PC-9 (cell line): ENCODE measurements at regions not wholly inside any gene's neighbourhood (a gene's known extent, or its start where the extent isn't known, plus 50 kb on each side); places are given as distances from the start of the nearest gene placed in this dataset.

ENCODE experiments used
- BruUV-seq: library from RNA; stranded (reverse); fragments of 400-500 nt; replicated peaks from 2 replicates; lab custom pipeline; 2021; lab: Mats Ljungman, UMichigan
- CTCF ChIA-PET: fragments of 300-600 bp; sonication (Branson Sonifier 250); formaldehyde crosslinking; loops from one replicate; lab custom pipeline; 2022; ENCODE audit warnings: antibody characterized with exemption; lab: Charles Lee
- POLR2A ChIA-PET: fragments of 300-600 bp; sonication (Branson Sonifier 250); formaldehyde crosslinking; loops from one replicate; lab custom pipeline; 2022; ENCODE audit warnings: antibody characterized with exemption; ENCODE audit not compliant: unreplicated experiment; lab: Charles Lee
- DNase-seq, 2 experiments: peaks; one replicate each; pipeline versions ENCODE4 v3.0.0 to v3.0.0-alpha.2; 2015 to 2022; ENCODE audit warnings: mixed read lengths in 1 of 2
- H2AFZ ChIP-seq: fragments of 200-600 bp; sonication (generic); 2 replicates; pipeline ENCODE4 v1.8.1; 2017; ENCODE audit warnings: antibody characterized with exemption
- H3F3A ChIP-seq: fragments of 200-600 bp; sonication (generic); 2 replicates; pipeline ENCODE4 v1.8.1; 2017; ENCODE audit warnings: antibody characterized with exemption, mild to moderate bottlenecking, low read depth; ENCODE audit not compliant: insufficient read depth
- H3K27ac ChIP-seq: fragments of 200-600 bp; sonication (generic); 2 replicates; pipeline ENCODE4 v1.6.1; 2016; ENCODE audit warnings: mixed run types
- H3K27me3 ChIP-seq: fragments of 200-600 bp; sonication (generic); 2 replicates; pipeline ENCODE4 v1.6.1; 2016; ENCODE audit warnings: low read depth, mixed run types; ENCODE audit not compliant: insufficient read depth
- H3K36me3 ChIP-seq: fragments of 200-600 bp; sonication (generic); 2 replicates; pipeline ENCODE4 v1.6.1; 2016; ENCODE audit warnings: low read depth, mixed run types
- H3K4me1 ChIP-seq: fragments of 200-600 bp; sonication (generic); replicated peaks from 2 replicates; pipeline ENCODE4 v1.6.1; 2016; ENCODE audit warnings: mixed run types; ENCODE audit not compliant: insufficient read depth
- H3K4me2 ChIP-seq: fragments of 200-600 bp; sonication (generic); 2 replicates; pipeline ENCODE4 v1.6.1; 2017; ENCODE audit warnings: mixed run types
- H3K4me3 ChIP-seq: fragments of 200-600 bp; sonication (generic); 2 replicates; pipeline ENCODE4 v1.6.1; 2016; ENCODE audit warnings: mixed run types
- H3K79me2 ChIP-seq: fragments of 200-600 bp; sonication (generic); 2 replicates; pipeline ENCODE4 v1.6.1; 2017; ENCODE audit warnings: low read depth, mixed run types
- H3K9me2 ChIP-seq: fragments of 200-600 bp; sonication (generic); 2 replicates; pipeline ENCODE4 v1.8.1; 2017; ENCODE audit warnings: mild to moderate bottlenecking; ENCODE audit not compliant: insufficient read depth
- H3K9me3 ChIP-seq: fragments of 200-600 bp; sonication (generic); 2 replicates; pipeline ENCODE4 v1.8.1; 2016; ENCODE audit warnings: low read depth; ENCODE audit not compliant: insufficient read depth
- H4K20me1 ChIP-seq: fragments of 200-600 bp; sonication (generic); 2 replicates; pipeline ENCODE4 v1.8.1; 2017; ENCODE audit not compliant: insufficient read depth
- EZH2 ChIP-seq: fragments of 200-600 bp; sonication (generic); IDR thresholded peaks from 2 replicates; pipeline ENCODE4 v1.8.0; 2017; ENCODE audit warnings: antibody characterized with exemption, low read depth
- intact Hi-C: fragments of 100-400 bp; cut with micrococcal nuclease; formaldehyde crosslinking; loops from one replicate; pipeline ENCODE4 v1.10.0; 2022; ENCODE audit not compliant: unreplicated experiment
- TF ChIP-seq, protein P1 (sequence below): fragments of 200-600 bp; sonication (generic); conservative IDR thresholded peaks from 2 replicates; pipeline ENCODE4 v1.6.1; 2017; ENCODE audit warnings: mixed run types, antibody characterized with exemption, mild to moderate bottlenecking, moderate library complexity

DNA sequence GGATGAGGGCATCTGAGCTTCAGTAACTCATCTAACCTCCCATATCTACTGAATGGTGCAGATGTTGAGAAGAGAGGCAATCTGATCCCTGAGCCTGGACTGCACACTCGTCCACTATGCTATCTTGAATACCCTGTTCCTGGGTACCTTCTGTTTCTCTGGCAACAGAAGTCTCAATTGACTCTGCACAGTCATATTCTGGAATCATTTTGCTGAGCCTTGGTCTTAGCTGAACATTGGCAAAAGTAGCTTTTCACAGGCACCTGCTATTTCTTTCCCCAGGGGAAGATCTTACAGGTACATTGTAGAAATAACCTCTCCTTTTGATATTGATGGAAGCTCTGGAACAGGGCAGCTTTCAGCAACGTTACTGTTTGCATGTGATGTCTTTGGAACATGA lies 161.5 kb upstream of the GPR101 start:
- Histone ChIP-seq H3K9me3 (no peaks in the 10 kb centered on the region), H3K79me2 (no peaks in the 10 kb centered on the region), H3F3A (no peaks in the 10 kb centered on the region), H3K27ac (no peak overlapping the region), H3K4me2 (no peak overlapping the region), H2AFZ (no peak overlapping the region), H3K4me1 (no peaks in the 10 kb centered on the region), H3K9me2 (no peaks in the 10 kb centered on the region), H3K4me3 (no peak overlapping the region), H3K27me3 (0 out of 2 replicates have a peak, but pooled peaks cover 2% of the 10 kb centered on the region), H3K36me3 (no peaks in the 10 kb centered on the region), H4K20me1 (no peaks in the 10 kb centered on the region; the same call in 1 of the 2 replicates)
- CTCF ChIA-PET, result no interaction called here
- no TSS peak for BruUV-seq
- no peak for DNase-seq
- intact Hi-C loops, result no loop called here
- POLR2A ChIA-PET, result no interaction called here
- TF ChIP-seq, protein P1, sequence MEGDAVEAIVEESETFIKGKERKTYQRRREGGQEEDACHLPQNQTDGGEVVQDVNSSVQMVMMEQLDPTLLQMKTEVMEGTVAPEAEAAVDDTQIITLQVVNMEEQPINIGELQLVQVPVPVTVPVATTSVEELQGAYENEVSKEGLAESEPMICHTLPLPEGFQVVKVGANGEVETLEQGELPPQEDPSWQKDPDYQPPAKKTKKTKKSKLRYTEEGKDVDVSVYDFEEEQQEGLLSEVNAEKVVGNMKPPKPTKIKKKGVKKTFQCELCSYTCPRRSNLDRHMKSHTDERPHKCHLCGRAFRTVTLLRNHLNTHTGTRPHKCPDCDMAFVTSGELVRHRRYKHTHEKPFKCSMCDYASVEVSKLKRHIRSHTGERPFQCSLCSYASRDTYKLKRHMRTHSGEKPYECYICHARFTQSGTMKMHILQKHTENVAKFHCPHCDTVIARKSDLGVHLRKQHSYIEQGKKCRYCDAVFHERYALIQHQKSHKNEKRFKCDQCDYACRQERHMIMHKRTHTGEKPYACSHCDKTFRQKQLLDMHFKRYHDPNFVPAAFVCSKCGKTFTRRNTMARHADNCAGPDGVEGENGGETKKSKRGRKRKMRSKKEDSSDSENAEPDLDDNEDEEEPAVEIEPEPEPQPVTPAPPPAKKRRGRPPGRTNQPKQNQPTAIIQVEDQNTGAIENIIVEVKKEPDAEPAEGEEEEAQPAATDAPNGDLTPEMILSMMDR, result no peak
- no peak for TF ChIP-seq EZH2

DNA sequence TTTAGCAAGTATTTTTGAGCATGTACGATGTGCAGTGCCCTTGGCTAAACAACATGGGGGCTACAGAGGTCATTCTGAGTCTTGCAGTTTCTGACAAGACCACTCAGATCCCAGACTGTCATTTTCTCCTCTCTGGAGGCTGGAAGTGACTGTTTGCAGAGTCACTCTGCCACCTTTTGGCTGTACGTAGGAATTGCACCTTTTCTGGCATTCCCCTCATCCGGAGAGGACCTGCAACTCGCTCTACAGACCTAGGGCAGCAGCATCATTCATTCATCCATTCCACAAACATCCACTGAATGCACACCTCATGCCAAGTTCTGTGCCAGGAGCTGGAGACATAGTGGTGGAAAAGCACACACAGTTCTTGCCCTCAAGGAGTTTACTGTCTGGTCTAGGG lies 160.4 kb upstream of the GPR101 start:
- DNase-seq, result peak in 1 of 2 experiments; percentile 17
- BruUV-seq, result no TSS peak
- H3K27me3 ChIP-seq, result 0 out of 2 replicates have a peak, but pooled peaks cover under 1% of the 10 kb centered on the region
- CTCF ChIA-PET, result no interaction called here
- no peaks in the 10 kb centered on the region for H3K36me3 ChIP-seq
- H4K20me1 ChIP-seq, result no peaks in the 10 kb centered on the region; the same call in 1 of the 2 replicates
- POLR2A ChIA-PET, result no interaction called here
- H3K4me1 ChIP-seq, result no peaks in the 10 kb centered on the region
- no peaks in the 10 kb centered on the region for H3K79me2 ChIP-seq
- no peak overlapping the region for H2AFZ ChIP-seq
- no peak overlapping the region for H3K4me3 ChIP-seq
- no peaks in the 10 kb centered on the region for H3K9me3 ChIP-seq
- H3K4me2 ChIP-seq, result no peak overlapping the region
- intact Hi-C loops, result loop anchor here (5.0 kb wide), 1 partner anchor 242 kb away; no protein-coding TSS in a partner anchor
- H3K27ac ChIP-seq, result no peak overlapping the region
- H3F3A ChIP-seq, result no peaks in the 10 kb centered on the region
- H3K9me2 ChIP-seq, result no peaks in the 10 kb centered on the region
- TF ChIP-seq, protein P1, result peak; percentile 69
- TF ChIP-seq EZH2, result no peak

DNA sequence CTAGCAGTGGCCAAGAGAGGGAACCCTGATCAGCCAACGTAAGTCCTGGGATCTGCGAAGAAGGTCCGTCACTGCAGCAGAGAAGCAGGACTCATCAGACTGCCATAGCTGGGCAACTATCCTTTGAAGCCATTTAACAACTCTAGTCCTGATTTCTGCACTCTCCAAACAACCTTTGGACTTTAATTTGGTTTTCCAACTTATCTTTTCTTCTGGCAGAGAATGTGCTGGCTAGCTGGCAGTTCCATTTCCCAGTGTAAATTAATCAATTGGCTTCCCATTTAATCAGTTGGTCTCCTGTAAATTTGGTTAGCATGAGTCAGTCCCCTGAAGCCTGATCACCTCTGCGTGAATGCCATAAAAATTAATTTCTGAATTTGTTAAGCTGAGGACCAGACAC lies 153.7 kb upstream of the GPR101 start:
- ChIA-PET POLR2A (no interaction called here), CTCF (no interaction called here)
- Histone ChIP-seq H3F3A (no peaks in the 10 kb centered on the region), H3K27ac (no peak overlapping the region), H3K79me2 (no peaks in the 10 kb centered on the region), H3K4me2 (no peak overlapping the region), H3K9me3 (no peaks in the 10 kb centered on the region), H3K27me3 (0 out of 2 replicates have a peak, but pooled peaks cover 2% of the 10 kb centered on the region), H3K36me3 (no peaks in the 10 kb centered on the region), H4K20me1 (no peaks in the 10 kb centered on the region; the same call in 1 of the 2 replicates), H3K9me2 (no peaks in the 10 kb centered on the region), H3K4me1 (no peaks in the 10 kb centered on the region), H2AFZ (no peak overlapping the region), H3K4me3 (no peak overlapping the region)
- intact Hi-C loops, result no loop called here
- DNase-seq, result no peak
- no peak for TF ChIP-seq EZH2
- TF ChIP-seq, protein P1, result no peak
- BruUV-seq, result no TSS peak
